KG1 (cell line): ENCODE measurements at regions not wholly inside any gene's neighbourhood (a gene's known extent, or its start where the extent isn't known, plus 50 kb on each side); places are given as distances from the start of the nearest gene placed in this dataset.
"Not testable (repeated sequence)": the region's sequence is repeated elsewhere in the genome, so short reads cannot be mapped to it uniquely, and the experiment has no call there.

Experiments used
- DNase-seq: peaks from one replicate; lab custom pipeline; 2025; lab: John Stamatoyannopoulos, UW

GRCh38 chr17:77838748-77839697 lies 119.5 kb upstream of the TNRC6C start:
- DNase-seq = peak; percentile 16

- DNase-seq = no peak
Measured at GRCh38 chr17:77839698-77840512, 118.6 kb upstream of the TNRC6C start.

- DNase-seq = no peak
Measured at GRCh38 chr17:77840513-77841165, 117.9 kb upstream of the TNRC6C start.

GRCh38 chr17:77841742-77842527 lies 116.6 kb upstream of the TNRC6C start:
- no peak for DNase-seq

GRCh38 chr17:77842528-77843147 lies 115.9 kb upstream of the TNRC6C start:
- no peak for DNase-seq

GRCh38 chr17:77843255-77843895 lies 115.1 kb upstream of the TNRC6C start:
- not testable (repeated sequence) for DNase-seq

- no peak for DNase-seq
Measured at GRCh38 chr17:77843896-77844295, 114.6 kb upstream of the TNRC6C start.

GRCh38 chr17:77844681-77845080 lies 113.8 kb upstream of the TNRC6C start:
- no peak for DNase-seq

GRCh38 chr17:77845541-77846225 lies 112.8 kb upstream of the TNRC6C start:
- DNase-seq = no peak

- peak; percentile 26 for DNase-seq
Measured at GRCh38 chr17:77846531-77847085, 111.9 kb upstream of the TNRC6C start.

- no peak for DNase-seq
Measured at GRCh38 chr17:77847221-77848085, 111.0 kb upstream of the TNRC6C start.

GRCh38 chr17:77848257-77848656 lies 110.2 kb upstream of the TNRC6C start:
- DNase-seq = no peak

- no peak for DNase-seq
Measured at GRCh38 chr17:77849239-77849638, 109.3 kb upstream of the TNRC6C start.

- DNase-seq = no peak
Measured at GRCh38 chr17:77851921-77852320, 106.6 kb upstream of the TNRC6C start.

- no peak for DNase-seq
Measured at GRCh38 chr17:77852731-77853130, 105.8 kb upstream of the TNRC6C start.

GRCh38 chr17:77853191-77853977 lies 105.1 kb upstream of the TNRC6C start:
- DNase-seq = no peak

GRCh38 chr17:77854083-77854758 lies 104.3 kb upstream of the TNRC6C start:
- no peak for DNase-seq
